ENCODE measurements at regions not wholly inside any gene's neighbourhood (a gene's known extent, or its start where the extent isn't known, plus 50 kb on each side); places are given as distances from the start of the nearest gene placed in this dataset.

GRCh38 chr4:163710158-163710557 lies 215.7 kb downstream of the TMA16 start:
- TF ChIP-seq, protein P1, sequence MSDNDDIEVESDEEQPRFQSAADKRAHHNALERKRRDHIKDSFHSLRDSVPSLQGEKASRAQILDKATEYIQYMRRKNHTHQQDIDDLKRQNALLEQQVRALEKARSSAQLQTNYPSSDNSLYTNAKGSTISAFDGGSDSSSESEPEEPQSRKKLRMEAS (IDR thresholded peaks at IDR 0.05): no peak
- TF ChIP-seq CTCF (IDR thresholded peaks at IDR 0.05) (no peak), POLR2A (IDR thresholded peaks at IDR 0.05; ENCODE audit: low read length) (no peak), CHD4 (IDR thresholded peaks at IDR 0.05; ENCODE audit: borderline replicate concordance) (no peak), CHD2 (IDR thresholded peaks at IDR 0.05; ENCODE audit: low read length, partially characterized antibody) (no peak), CEBPB (IDR thresholded peaks at IDR 0.05) (no peak), CBX2 (IDR thresholded peaks at IDR 0.05; ENCODE audit: borderline replicate concordance, low read depth) (no peak), ZSCAN20 (CRISPR knock-in tag; IDR thresholded peaks at IDR 0.05) (no peak)

Measured in A549 (cell line).